H1 (cell line): ENCODE measurements at regions not wholly inside any gene's neighbourhood (a gene's known extent, or its start where the extent isn't known, plus 50 kb on each side); places are given as distances from the start of the nearest gene placed in this dataset.

Experiments
- CTCF ChIA-PET: fragments of 300-600 bp; sonication (Branson Sonifier 250); formaldehyde crosslinking; loops from one replicate; lab custom pipeline; 2021; ENCODE audit not compliant: partially characterized antibody; lab: Charles Lee
- POLR2A ChIA-PET: fragments of 300-600 bp; sonication (Branson Sonifier 250); formaldehyde crosslinking; loops from one replicate; lab custom pipeline; 2021; ENCODE audit warnings: inconsistent platforms; ENCODE audit not compliant: partially characterized antibody; lab: Charles Lee
- DNase-seq, 2 experiments: peaks; one replicate each; pipeline versions ENCODE4 v3.0.0 to v3.0.0-alpha.2; 2010 to 2022; ENCODE audit warnings: low spot score in 2 of 2, low read depth in 1 of 2, mixed read lengths in 1 of 2
- FAIRE-seq: peaks from 2 replicates; lab custom pipeline; 2011; peaks lifted over from hg19 to GRCh38; lab: Jason Lieb, UNC
- H2AFZ ChIP-seq: 2 replicates; pipeline ENCODE4 v1.8.1; 2012; ENCODE audit warnings: low read length, inconsistent platforms
- H2AK5ac ChIP-seq: 2 replicates; pipeline ENCODE4 v1.6.1; 2013; ENCODE audit warnings: low read depth, low read length
- H2BK120ac ChIP-seq: replicated peaks from 2 replicates; pipeline ENCODE3; 2013; ENCODE audit warnings: low read depth, low read length, inconsistent platforms
- H2BK12ac ChIP-seq: 2 replicates; pipeline ENCODE4 v1.6.1; 2013; ENCODE audit warnings: low read depth, low read length
- H2BK15ac ChIP-seq: 2 replicates; pipeline ENCODE4 v1.6.1; 2013; ENCODE audit warnings: low read length
- H2BK20ac ChIP-seq: 2 replicates; pipeline ENCODE4 v1.6.1; 2013; ENCODE audit warnings: low read length
- H2BK5ac ChIP-seq: 2 replicates; pipeline ENCODE4 v1.6.1; 2013; ENCODE audit warnings: low read depth, low read length
- H3K14ac ChIP-seq: 2 replicates; pipeline ENCODE4 v1.6.1; 2013; ENCODE audit warnings: inconsistent platforms; ENCODE audit not compliant: insufficient read length
- H3K18ac ChIP-seq: 2 replicates; pipeline ENCODE4 v1.6.1; 2013; ENCODE audit warnings: low read length; ENCODE audit errors: extremely low read depth
- H3K23ac ChIP-seq: 2 replicates; pipeline ENCODE4 v1.6.1; 2013; ENCODE audit warnings: inconsistent platforms; ENCODE audit not compliant: insufficient read length
- H3K23me2 ChIP-seq: 2 replicates; pipeline ENCODE4 v1.6.1; 2013; ENCODE audit warnings: low read depth, low read length
- H3K27ac ChIP-seq: 2 replicates; pipeline ENCODE4 v1.6.1; 2011; ENCODE audit warnings: low read depth, low read length, inconsistent platforms
- H3K27me3 ChIP-seq, 4 experiments: replicated peaks in 1 of 4; 1 replicate in 1 of 4; 2 replicates in 3 of 4; pipeline versions ENCODE4 v1.6.1 to v1.8.1; 2011 to 2013; ENCODE audit warnings: low read length in 3 of 4, mild to moderate bottlenecking in 3 of 4, inconsistent platforms in 2 of 4, mixed read lengths in 2 of 4, moderate library complexity in 1 of 4; ENCODE audit not compliant: control insufficient read depth in 3 of 4, insufficient read depth in 3 of 4; ENCODE audit errors: extremely low read depth in 1 of 4
- H3K36me3 ChIP-seq, 4 experiments: 2 replicates each; pipeline versions ENCODE4 v1.6.1 to v1.8.1; 2011 to 2013; ENCODE audit warnings: mild to moderate bottlenecking in 4 of 4, low read length in 3 of 4, moderate library complexity in 2 of 4, control low read depth in 1 of 4, inconsistent platforms in 1 of 4; ENCODE audit not compliant: insufficient read depth in 4 of 4, control insufficient read depth in 2 of 4
- H3K4ac ChIP-seq: replicated peaks from 2 replicates; pipeline ENCODE3; 2013; ENCODE audit warnings: low read length, low read depth, mixed read lengths, inconsistent platforms; ENCODE audit not compliant: insufficient read length
- H3K4me1 ChIP-seq, 4 experiments: replicated peaks in 1 of 4; 1 replicate in 1 of 4; 2 replicates in 3 of 4; pipeline versions ENCODE4 v1.6.1 to v1.8.1; 2011 to 2013; ENCODE audit warnings: low read length in 3 of 4, inconsistent platforms in 2 of 4, mixed read lengths in 1 of 4; ENCODE audit not compliant: insufficient read depth in 4 of 4, control insufficient read depth in 3 of 4
- H3K4me2 ChIP-seq, 2 experiments: 2 replicates each; pipeline versions ENCODE4 v1.6.1 to v1.8.1; 2011 to 2013; ENCODE audit warnings: low read depth in 2 of 2, low read length in 2 of 2, control low read depth in 1 of 2, inconsistent platforms in 1 of 2, mild to moderate bottlenecking in 1 of 2; ENCODE audit not compliant: insufficient read depth in 1 of 2
- H3K4me3 ChIP-seq, 4 experiments: fragments of 200-600, 300-600 bp in 1 of 4; sonication (generic), shearing (Covaris generic), sonication (Bioruptor Twin) in 1 of 4; 2 replicates each; pipeline versions ENCODE4 v1.5.1 to v1.8.1; 2011 to 2016; ENCODE audit warnings: low read length in 4 of 4, low read depth in 3 of 4, control low read depth in 2 of 4, inconsistent platforms in 2 of 4, mild to moderate bottlenecking in 2 of 4, mixed read lengths in 1 of 4, moderate library complexity in 1 of 4; ENCODE audit not compliant: insufficient read depth in 2 of 4; ENCODE audit errors: extremely low read depth in 1 of 4
- H3K56ac ChIP-seq: replicated peaks from 2 replicates; pipeline ENCODE3; 2013; ENCODE audit warnings: low read depth, mild to moderate bottlenecking, mixed read lengths, low read length, inconsistent platforms; ENCODE audit not compliant: insufficient read length
- H3K79me1 ChIP-seq: 2 replicates; pipeline ENCODE4 v1.6.1; 2013; ENCODE audit warnings: low read depth, low read length, control low read depth
- H3K79me2 ChIP-seq, 2 experiments: 2 replicates each; pipeline versions ENCODE4 v1.6.1 to v1.8.1; 2012 to 2013; ENCODE audit warnings: low read length in 2 of 2, mild to moderate bottlenecking in 2 of 2, inconsistent platforms in 1 of 2; ENCODE audit not compliant: insufficient read depth in 2 of 2, control insufficient read depth in 1 of 2
- H3K9ac ChIP-seq, 4 experiments: replicated peaks in 1 of 4; 1 replicate in 1 of 4; 2 replicates in 3 of 4; pipeline versions ENCODE4 v1.6.1 to v1.8.1; 2011 to 2013; ENCODE audit warnings: low read depth in 3 of 4, low read length in 3 of 4, control low read depth in 2 of 4, mild to moderate bottlenecking in 2 of 4, moderate library complexity in 2 of 4, inconsistent platforms in 1 of 4; ENCODE audit errors: extremely low read depth in 1 of 4
- H3K9me3 ChIP-seq, 2 experiments: 2 replicates each; pipeline versions ENCODE4 v1.6.1 to v1.8.1; 2012 to 2013; ENCODE audit warnings: mild to moderate bottlenecking in 2 of 2, moderate library complexity in 2 of 2, control low read depth in 1 of 2, inconsistent platforms in 1 of 2, low read depth in 1 of 2, low read length in 1 of 2, mixed read lengths in 1 of 2; ENCODE audit not compliant: insufficient read depth in 2 of 2
- H4K20me1 ChIP-seq, 2 experiments: replicated peaks in 1 of 2; 2 replicates each; pipeline versions ENCODE3 to v1.8.1; 2011 to 2013; ENCODE audit warnings: inconsistent platforms in 2 of 2, low read length in 2 of 2, mild to moderate bottlenecking in 1 of 2; ENCODE audit not compliant: insufficient read depth in 2 of 2, control insufficient read depth in 1 of 2
- H4K5ac ChIP-seq: 2 replicates; pipeline ENCODE4 v1.6.1; 2013; ENCODE audit warnings: low read length, low read depth, mixed read lengths, inconsistent platforms; ENCODE audit not compliant: insufficient read length
- H4K8ac ChIP-seq: 2 replicates; pipeline ENCODE4 v1.8.0; 2013; ENCODE audit warnings: mild to moderate bottlenecking, moderate library complexity, low read length, inconsistent platforms; ENCODE audit not compliant: insufficient read depth; ENCODE audit errors: extremely low read depth
- H4K91ac ChIP-seq: replicated peaks from 2 replicates; pipeline ENCODE3; 2013; ENCODE audit warnings: low read length, mixed read lengths, inconsistent platforms; ENCODE audit not compliant: insufficient read length
- CBX5 ChIP-seq: fragments of 300-800, 300-1000 bp; sonication (generic); IDR thresholded peaks from 2 replicates; pipeline ENCODE4 v1.7.1; 2016; ENCODE audit warnings: antibody characterized with exemption, low read length, low read depth
- GABPA ChIP-seq: IDR thresholded peaks from 2 replicates; pipeline ENCODE4 v1.6.1; 2011; ENCODE audit warnings: mild to moderate bottlenecking, low read length, moderate library complexity, borderline replicate concordance; ENCODE audit not compliant: insufficient read depth
- HDAC2 ChIP-seq, 2 experiments: fragments of 300-600 bp in 1 of 2; sonication (generic) in 1 of 2; IDR thresholded peaks; 2 replicates each; pipeline ENCODE4 v1.6.1; 2011 to 2012; ENCODE audit warnings: low read depth in 2 of 2, low read length in 2 of 2, mild to moderate bottlenecking in 2 of 2, moderate library complexity in 2 of 2, borderline replicate concordance in 1 of 2, inconsistent platforms in 1 of 2
- HDAC6 ChIP-seq: IDR thresholded peaks from one replicate; pipeline ENCODE4 v1.7.1; 2012; ENCODE audit warnings: low read depth, mild to moderate bottlenecking, inconsistent platforms, low read length, moderate library complexity
- PHF8 ChIP-seq: fragments of 200-600 bp; sonication (generic); conservative IDR thresholded peaks from 2 replicates; pipeline ENCODE4 v1.7.1; 2012; ENCODE audit warnings: low read depth, mild to moderate bottlenecking, inconsistent platforms, low read length, moderate library complexity
- RBBP5 ChIP-seq: IDR thresholded peaks from 2 replicates; pipeline ENCODE4 v1.7.1; 2012; ENCODE audit warnings: low read depth, mild to moderate bottlenecking, inconsistent platforms, low read length, moderate library complexity, borderline replicate concordance
- SP1 ChIP-seq: IDR thresholded peaks from 2 replicates; pipeline ENCODE4 v1.6.1; 2011; ENCODE audit warnings: low read depth, low read length
- SP4 ChIP-seq: IDR thresholded peaks from 2 replicates; pipeline ENCODE4 v1.6.1; 2012; ENCODE audit warnings: low read length, inconsistent platforms
- TCF12 ChIP-seq: IDR thresholded peaks from 2 replicates; pipeline ENCODE4 v1.6.1; 2011; ENCODE audit warnings: low read depth, mild to moderate bottlenecking, low read length
- WGBS, 2 experiments: shearing (Covaris generic) in 1 of 2; methylation state at CpG; one replicate each; pipeline versions ENCODE4 v1.1.6 to v1.1.7; 2013 to 2015; ENCODE audit warnings: low lambda C conversion rate in 2 of 2, mixed read lengths in 2 of 2, inconsistent platforms in 1 of 2, low coverage in 1 of 2, missing lambda C conversion rate in 1 of 2; ENCODE audit not compliant: insufficient replicate concordance in 2 of 2, insufficient coverage in 1 of 2, insufficient read length in 1 of 2; ENCODE audit errors: extremely low coverage in 1 of 2, missing lambda C conversion rate in 1 of 2; 5-methylcytosine and 5-hydroxymethylcytosine counted together
- TF ChIP-seq, protein P1 (sequence below): IDR thresholded peaks from 2 replicates; pipeline ENCODE4 v1.6.1; 2012; ENCODE audit warnings: low read length, inconsistent platforms

DNA sequence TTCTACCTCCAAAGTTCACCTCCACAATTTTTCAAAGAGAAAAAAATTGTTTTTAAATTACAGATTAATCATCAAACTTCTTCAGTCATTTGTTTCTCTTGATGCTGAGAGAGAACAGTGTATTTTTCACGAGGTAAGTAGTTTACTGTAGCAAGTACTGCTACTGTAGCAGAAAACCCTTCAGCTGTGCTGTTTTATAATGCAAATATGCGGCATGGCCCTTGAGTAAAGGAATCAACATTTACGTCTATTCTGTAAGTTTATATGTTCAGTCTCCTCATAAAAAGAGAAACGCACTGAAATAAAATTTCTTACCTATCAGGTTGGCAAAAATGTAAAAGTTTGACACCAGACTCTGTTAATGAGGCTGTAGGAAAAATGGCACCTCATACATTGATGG lies 399.0 kb downstream of the NKX6-1 start:
- H2AFZ ChIP-seq = no peak overlapping the region
- H2BK5ac ChIP-seq = no peak overlapping the region
- H2BK120ac ChIP-seq = no peak overlapping the region
- no peak overlapping the region for H3K4ac ChIP-seq
- H3K23ac ChIP-seq = no peak overlapping the region
- no peak overlapping the region for H2BK15ac ChIP-seq
- no peak for FAIRE-seq
- H3K4me1 ChIP-seq = peaks cover 0 to 4% (median 0%) of the 10 kb centered on the region in 4 experiments; a peak in 1 of 7 replicates
- H3K9me3 ChIP-seq = no peaks in the 10 kb centered on the region
- H3K4me3 ChIP-seq = no peak overlapping the region
- no peaks in the 10 kb centered on the region for H3K23me2 ChIP-seq
- no peak overlapping the region for H4K8ac ChIP-seq
- no peaks in the 10 kb centered on the region for H3K27me3 ChIP-seq
- no peak overlapping the region for H3K56ac ChIP-seq
- H4K91ac ChIP-seq = no peak overlapping the region
- no peaks in the 10 kb centered on the region for H3K36me3 ChIP-seq
- H4K20me1 ChIP-seq = no peaks in the 10 kb centered on the region
- POLR2A ChIA-PET = no interaction called here
- H4K5ac ChIP-seq = no peak overlapping the region
- H2BK20ac ChIP-seq = no peak overlapping the region
- no peak for DNase-seq
- H3K79me2 ChIP-seq = no peaks in the 10 kb centered on the region
- no peak overlapping the region for H2AK5ac ChIP-seq
- H3K18ac ChIP-seq = no peak overlapping the region
- 0 out of 4 replicates have a peak overlapping the region, but pooled peaks of 1 of the 2 experiments have one; percentile 0 for H3K4me2 ChIP-seq
- TF ChIP-seq HDAC2 (IDR thresholded peaks at IDR 0.05; ENCODE audit: borderline replicate concordance in 1 of 2, low read depth in 2 of 2, low read length in 2 of 2) (no peak), CBX5 (no peak), GABPA (no peak), SP4 (no peak), TCF12 (no peak), PHF8 (no peak), HDAC6 (no peak), SP1 (no peak), RBBP5 (no peak)
- TF ChIP-seq, protein P1, sequence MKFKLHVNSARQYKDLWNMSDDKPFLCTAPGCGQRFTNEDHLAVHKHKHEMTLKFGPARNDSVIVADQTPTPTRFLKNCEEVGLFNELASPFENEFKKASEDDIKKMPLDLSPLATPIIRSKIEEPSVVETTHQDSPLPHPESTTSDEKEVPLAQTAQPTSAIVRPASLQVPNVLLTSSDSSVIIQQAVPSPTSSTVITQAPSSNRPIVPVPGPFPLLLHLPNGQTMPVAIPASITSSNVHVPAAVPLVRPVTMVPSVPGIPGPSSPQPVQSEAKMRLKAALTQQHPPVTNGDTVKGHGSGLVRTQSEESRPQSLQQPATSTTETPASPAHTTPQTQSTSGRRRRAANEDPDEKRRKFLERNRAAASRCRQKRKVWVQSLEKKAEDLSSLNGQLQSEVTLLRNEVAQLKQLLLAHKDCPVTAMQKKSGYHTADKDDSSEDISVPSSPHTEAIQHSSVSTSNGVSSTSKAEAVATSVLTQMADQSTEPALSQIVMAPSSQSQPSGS = no peak
- H3K14ac ChIP-seq = no peak overlapping the region
- H3K9ac ChIP-seq = no peak overlapping the region
- 51% methylated on average over 4 of the region's 4 CpGs; no CpG with 5 or more reads in 1 of the 2 experiments for WGBS, 2 experiments
- CTCF ChIA-PET = no interaction called here
- H3K79me1 ChIP-seq = no peaks in the 10 kb centered on the region
- H3K27ac ChIP-seq = no peak overlapping the region
- H2BK12ac ChIP-seq = no peak overlapping the region
